Tibial artery (tissue), 4 donors: ENCODE measurements at regions not wholly inside any gene's neighbourhood (a gene's known extent, or its start where the extent isn't known, plus 50 kb on each side); places are given as distances from the start of the nearest gene placed in this dataset.
"Not testable (repeated sequence)": the region's sequence is repeated elsewhere in the genome, so short reads cannot be mapped to it uniquely, and the experiment has no call there.

Source experiments
- DNase-seq, 2 donors: peaks; one replicate each; pipeline ENCODE4 v3.0.0-alpha.2; 2019
- H3K27ac ChIP-seq, 2 donors: fragments of 200-600 bp; sonication (generic) in 1 of 2; 1 replicate in 1 of 2; 2 replicates in 1 of 2; pipeline ENCODE4 v1.5.1; 2018 to 2019; ENCODE audit warnings: mild to moderate bottlenecking in 1 of 2
- H3K27me3 ChIP-seq, 2 donors: fragments of 200-600 bp; sonication (generic) in 1 of 2; one replicate each; pipeline versions ENCODE4 v1.5.1 to v1.6.0; 2016 to 2019
- H3K36me3 ChIP-seq, 3 donors: fragments of 200-600 bp; sonication (generic) in 2 of 3; one replicate each; pipeline ENCODE4 v1.5.1; 2016 to 2019; ENCODE audit warnings: mild to moderate bottlenecking in 2 of 3
- H3K4me1 ChIP-seq, 4 donors: fragments of 200-600 bp; sonication (generic) in 2 of 4; 1 replicate in 3 of 4; 2 replicates in 1 of 4; pipeline ENCODE4 v1.5.1; 2016 to 2019
- H3K4me3 ChIP-seq, 2 donors: fragments of 200-600 bp; sonication (generic) in 1 of 2; 1 replicate in 1 of 2; 2 replicates in 1 of 2; pipeline ENCODE4 v1.5.1; 2018 to 2019; ENCODE audit warnings: mild to moderate bottlenecking in 2 of 2
- H3K9me3 ChIP-seq, 3 donors: fragments of 200-600 bp; sonication (generic) in 1 of 3; one replicate each; pipeline ENCODE4 v1.5.1; 2016 to 2019
- CTCF ChIP-seq, 2 experiments: fragments of 200-600 bp in 1 of 2; fragments of 450-650 bp in 1 of 2; IDR thresholded peaks; one replicate each; pipeline ENCODE4 v1.5.1; 2017 to 2019; ENCODE audit warnings: antibody characterized with exemption in 2 of 2, mild to moderate bottlenecking in 1 of 2, moderate library complexity in 1 of 2
- intact Hi-C: fragments of 100-400 bp; cut with DNase I; formaldehyde crosslinking; loops from one replicate; pipeline ENCODE4 v1.15.0; 2023; ENCODE audit warnings: low total_unique reads

DNA sequence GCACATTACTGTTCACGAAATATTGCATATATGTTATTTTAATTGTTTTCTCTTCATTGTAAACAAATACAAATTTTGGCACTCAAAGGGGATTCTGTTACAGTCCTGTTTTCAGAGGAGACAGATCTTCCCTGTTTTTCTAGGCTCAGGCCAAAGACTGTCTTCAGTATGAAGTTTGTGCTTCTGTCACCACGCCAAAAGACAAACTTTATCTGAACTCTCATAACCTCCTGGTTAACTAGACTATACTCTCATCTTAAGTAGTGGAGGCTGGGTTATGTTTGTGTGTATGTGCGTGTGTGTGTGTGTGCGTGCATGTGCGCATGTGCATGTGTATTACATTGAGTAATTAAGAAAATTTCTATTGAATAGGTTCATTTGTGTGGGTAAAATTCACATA lies 676.8 kb upstream of the HS3ST1 start:
- H3K36me3 ChIP-seq = no peaks in the 10 kb centered on the region
- H3K4me1 ChIP-seq = no peaks in the 10 kb centered on the region
- no peak for TF ChIP-seq CTCF (IDR thresholded peaks at IDR 0.05)
- H3K9me3 ChIP-seq = no peaks in the 10 kb centered on the region
- intact Hi-C loops = no loop called here
- H3K27me3 ChIP-seq = no peaks in the 10 kb centered on the region
- DNase-seq = no peak
- no peak overlapping the region for H3K4me3 ChIP-seq
- H3K27ac ChIP-seq = no peak overlapping the region

- intact Hi-C loops, H3K27me3 ChIP-seq, H3K36me3 ChIP-seq, DNase-seq, H3K4me3 ChIP-seq, H3K4me1 ChIP-seq, H3K27ac ChIP-seq, H3K9me3 ChIP-seq: not testable (repeated sequence)
Measured at GRCh38 chr4:12089920-12090319, 661.2 kb upstream of the HS3ST1 start.

DNA sequence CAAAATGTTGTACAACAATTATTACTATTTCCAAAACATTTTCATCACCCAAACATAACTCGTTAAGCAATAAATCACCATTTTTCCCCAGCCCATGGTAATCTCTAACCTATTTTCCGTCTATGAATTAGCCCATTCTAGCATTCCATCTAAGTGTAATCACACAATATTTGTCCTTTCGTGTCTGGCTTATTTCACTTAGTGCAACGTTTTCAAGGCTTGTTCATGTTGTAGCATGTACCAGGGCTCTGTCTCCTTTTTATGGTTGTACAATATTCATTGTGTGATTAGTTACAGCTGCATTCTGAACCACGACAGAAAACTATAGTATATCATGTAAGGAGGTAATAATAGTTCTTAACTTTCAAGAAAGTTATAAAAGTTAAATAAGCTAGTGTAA lies 656.0 kb upstream of the HS3ST1 start:
- TF ChIP-seq CTCF (IDR thresholded peaks at IDR 0.05) = no peak
- Histone ChIP-seq H3K9me3 (no peaks in the 10 kb centered on the region), H3K4me1 (no peaks in the 10 kb centered on the region), H3K27me3 (no peaks in the 10 kb centered on the region), H3K27ac (no peak overlapping the region), H3K4me3 (no peak overlapping the region), H3K36me3 (no peaks in the 10 kb centered on the region)
- intact Hi-C loops = no loop called here
- DNase-seq = no peak

- TF ChIP-seq CTCF (IDR thresholded peaks at IDR 0.05) = no peak
- intact Hi-C loops = no loop called here
- H3K27me3 ChIP-seq = no peaks in the 10 kb centered on the region
- H3K9me3 ChIP-seq = no peaks in the 10 kb centered on the region
- no peak for DNase-seq
- H3K4me3 ChIP-seq = no peak overlapping the region
- H3K36me3 ChIP-seq = no peaks in the 10 kb centered on the region
- H3K4me1 ChIP-seq = no peaks in the 10 kb centered on the region
- no peak overlapping the region for H3K27ac ChIP-seq
Measured at GRCh38 chr4:12071316-12071715, 642.6 kb upstream of the HS3ST1 start.

- intact Hi-C loops = no loop called here
- H3K4me3 ChIP-seq = no peak overlapping the region
- H3K9me3 ChIP-seq = no peaks in the 10 kb centered on the region
- H3K27me3 ChIP-seq = no peaks in the 10 kb centered on the region
- DNase-seq = no peak
- no peak for TF ChIP-seq CTCF (IDR thresholded peaks at IDR 0.05)
- H3K4me1 ChIP-seq = no peaks in the 10 kb centered on the region
- H3K27ac ChIP-seq = no peak overlapping the region
- no peaks in the 10 kb centered on the region for H3K36me3 ChIP-seq
Measured at GRCh38 chr4:12053966-12054365, 625.3 kb upstream of the HS3ST1 start.

DNA sequence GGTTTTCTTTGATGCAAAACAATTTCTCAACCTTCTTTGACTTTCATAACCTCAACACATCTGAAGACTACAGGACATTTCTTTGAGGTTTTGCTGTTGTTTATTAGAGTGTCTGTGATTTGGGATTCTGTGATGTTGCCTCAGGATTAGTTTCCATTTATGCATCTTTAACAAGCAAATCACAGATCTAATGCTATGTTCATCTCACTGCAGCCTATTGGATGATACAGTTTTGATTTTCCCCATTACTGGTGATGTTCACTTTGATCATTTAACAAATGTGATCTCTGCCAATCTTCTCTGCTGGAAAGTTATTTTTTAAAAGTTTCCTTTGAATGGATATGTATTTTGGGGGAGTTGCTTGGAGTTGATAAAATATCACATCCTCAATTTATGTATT lies 624.9 kb upstream of the HS3ST1 start:
- Histone ChIP-seq H3K27me3 (no peaks in the 10 kb centered on the region), H3K9me3 (no peaks in the 10 kb centered on the region), H3K4me3 (no peak overlapping the region), H3K36me3 (no peaks in the 10 kb centered on the region), H3K4me1 (no peaks in the 10 kb centered on the region), H3K27ac (no peak overlapping the region)
- intact Hi-C loops = no loop called here
- DNase-seq = no peak
- no peak for TF ChIP-seq CTCF (IDR thresholded peaks at IDR 0.05)
